ENCODE measurements at regions not wholly inside any gene's neighbourhood (a gene's known extent, or its start where the extent isn't known, plus 50 kb on each side); places are given as distances from the start of the nearest gene placed in this dataset.

DNA sequence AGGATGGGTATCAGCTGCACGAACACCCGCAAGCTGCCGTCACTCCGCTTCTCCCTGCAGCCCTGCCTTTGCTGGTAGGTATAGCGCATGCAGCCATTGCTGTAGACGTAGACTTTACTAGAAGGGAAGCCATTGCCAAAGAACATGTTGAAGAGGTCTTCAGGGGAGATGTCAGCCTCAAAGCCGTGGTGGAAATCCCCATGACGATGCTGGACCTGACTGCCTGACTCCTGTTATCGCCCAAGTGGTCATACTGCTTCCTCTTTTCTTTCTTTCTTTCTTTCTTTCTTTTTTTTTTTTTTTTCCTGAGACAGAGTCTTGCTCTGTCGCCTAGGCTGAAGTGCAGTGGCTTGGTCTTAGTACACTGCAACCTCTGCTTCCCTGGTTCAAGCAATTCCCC is 68.7 kb upstream of the SPRED2 start:
- TF ChIP-seq, protein P1, sequence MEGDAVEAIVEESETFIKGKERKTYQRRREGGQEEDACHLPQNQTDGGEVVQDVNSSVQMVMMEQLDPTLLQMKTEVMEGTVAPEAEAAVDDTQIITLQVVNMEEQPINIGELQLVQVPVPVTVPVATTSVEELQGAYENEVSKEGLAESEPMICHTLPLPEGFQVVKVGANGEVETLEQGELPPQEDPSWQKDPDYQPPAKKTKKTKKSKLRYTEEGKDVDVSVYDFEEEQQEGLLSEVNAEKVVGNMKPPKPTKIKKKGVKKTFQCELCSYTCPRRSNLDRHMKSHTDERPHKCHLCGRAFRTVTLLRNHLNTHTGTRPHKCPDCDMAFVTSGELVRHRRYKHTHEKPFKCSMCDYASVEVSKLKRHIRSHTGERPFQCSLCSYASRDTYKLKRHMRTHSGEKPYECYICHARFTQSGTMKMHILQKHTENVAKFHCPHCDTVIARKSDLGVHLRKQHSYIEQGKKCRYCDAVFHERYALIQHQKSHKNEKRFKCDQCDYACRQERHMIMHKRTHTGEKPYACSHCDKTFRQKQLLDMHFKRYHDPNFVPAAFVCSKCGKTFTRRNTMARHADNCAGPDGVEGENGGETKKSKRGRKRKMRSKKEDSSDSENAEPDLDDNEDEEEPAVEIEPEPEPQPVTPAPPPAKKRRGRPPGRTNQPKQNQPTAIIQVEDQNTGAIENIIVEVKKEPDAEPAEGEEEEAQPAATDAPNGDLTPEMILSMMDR (IDR thresholded peaks at IDR 0.05; ENCODE audit: insufficient read depth, low read length), result no peak
- TF ChIP-seq GABPA (IDR thresholded peaks at IDR 0.05; ENCODE audit: low read depth) (no peak), POLR2AphosphoS5 (IDR thresholded peaks at IDR 0.05; ENCODE audit: low read depth) (no peak)
- TF ChIP-seq, protein P2, sequence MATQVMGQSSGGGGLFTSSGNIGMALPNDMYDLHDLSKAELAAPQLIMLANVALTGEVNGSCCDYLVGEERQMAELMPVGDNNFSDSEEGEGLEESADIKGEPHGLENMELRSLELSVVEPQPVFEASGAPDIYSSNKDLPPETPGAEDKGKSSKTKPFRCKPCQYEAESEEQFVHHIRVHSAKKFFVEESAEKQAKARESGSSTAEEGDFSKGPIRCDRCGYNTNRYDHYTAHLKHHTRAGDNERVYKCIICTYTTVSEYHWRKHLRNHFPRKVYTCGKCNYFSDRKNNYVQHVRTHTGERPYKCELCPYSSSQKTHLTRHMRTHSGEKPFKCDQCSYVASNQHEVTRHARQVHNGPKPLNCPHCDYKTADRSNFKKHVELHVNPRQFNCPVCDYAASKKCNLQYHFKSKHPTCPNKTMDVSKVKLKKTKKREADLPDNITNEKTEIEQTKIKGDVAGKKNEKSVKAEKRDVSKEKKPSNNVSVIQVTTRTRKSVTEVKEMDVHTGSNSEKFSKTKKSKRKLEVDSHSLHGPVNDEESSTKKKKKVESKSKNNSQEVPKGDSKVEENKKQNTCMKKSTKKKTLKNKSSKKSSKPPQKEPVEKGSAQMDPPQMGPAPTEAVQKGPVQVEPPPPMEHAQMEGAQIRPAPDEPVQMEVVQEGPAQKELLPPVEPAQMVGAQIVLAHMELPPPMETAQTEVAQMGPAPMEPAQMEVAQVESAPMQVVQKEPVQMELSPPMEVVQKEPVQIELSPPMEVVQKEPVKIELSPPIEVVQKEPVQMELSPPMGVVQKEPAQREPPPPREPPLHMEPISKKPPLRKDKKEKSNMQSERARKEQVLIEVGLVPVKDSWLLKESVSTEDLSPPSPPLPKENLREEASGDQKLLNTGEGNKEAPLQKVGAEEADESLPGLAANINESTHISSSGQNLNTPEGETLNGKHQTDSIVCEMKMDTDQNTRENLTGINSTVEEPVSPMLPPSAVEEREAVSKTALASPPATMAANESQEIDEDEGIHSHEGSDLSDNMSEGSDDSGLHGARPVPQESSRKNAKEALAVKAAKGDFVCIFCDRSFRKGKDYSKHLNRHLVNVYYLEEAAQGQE (IDR thresholded peaks at IDR 0.05; ENCODE audit: insufficient replicate concordance, low read depth), result no peak

Measured in HL-60 (cell line).